HG02678 (cell line): ENCODE measurements at regions not wholly inside any gene's neighbourhood (a gene's known extent, or its start where the extent isn't known, plus 50 kb on each side); places are given as distances from the start of the nearest gene placed in this dataset.
"Not testable (repeated sequence)": the region's sequence is repeated elsewhere in the genome, so short reads cannot be mapped to it uniquely, and the experiment has no call there.

ENCODE experiments used
- ATAC-seq: cut with Tn5 transposase; IDR thresholded peaks from one replicate; pipeline ENCODE4 v1.9.1; 2021; ENCODE audit warnings: mild to moderate bottlenecking, moderate library complexity; ENCODE audit not compliant: unreplicated experiment

- ATAC-seq: not testable (repeated sequence)
Measured at GRCh38 chr6:23804289-23804688, 321.7 kb upstream of the NRSN1 start.

GRCh38 chr6:23821141-23821540 lies 304.9 kb upstream of the NRSN1 start:
- ATAC-seq: not testable (repeated sequence)

DNA sequence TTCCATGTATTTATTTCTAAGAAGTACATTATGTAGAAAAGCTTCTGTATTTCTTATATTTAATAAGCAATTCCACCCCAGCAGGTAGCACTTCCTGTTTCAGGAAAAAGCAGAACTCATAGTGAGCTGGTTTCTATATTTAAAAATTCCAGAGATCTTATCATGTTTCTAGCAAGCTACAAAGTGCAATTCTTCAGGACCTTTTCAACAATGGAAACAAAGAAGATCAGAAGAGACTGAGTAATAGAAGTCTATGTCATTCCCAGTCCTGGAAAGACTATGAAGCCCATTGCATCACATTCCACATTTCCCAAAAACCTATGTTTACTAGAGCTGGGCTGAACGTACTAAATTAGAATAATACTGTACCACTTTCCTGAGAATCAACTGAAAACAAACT lies 302.6 kb upstream of the NRSN1 start:
- ATAC-seq: no peak

DNA sequence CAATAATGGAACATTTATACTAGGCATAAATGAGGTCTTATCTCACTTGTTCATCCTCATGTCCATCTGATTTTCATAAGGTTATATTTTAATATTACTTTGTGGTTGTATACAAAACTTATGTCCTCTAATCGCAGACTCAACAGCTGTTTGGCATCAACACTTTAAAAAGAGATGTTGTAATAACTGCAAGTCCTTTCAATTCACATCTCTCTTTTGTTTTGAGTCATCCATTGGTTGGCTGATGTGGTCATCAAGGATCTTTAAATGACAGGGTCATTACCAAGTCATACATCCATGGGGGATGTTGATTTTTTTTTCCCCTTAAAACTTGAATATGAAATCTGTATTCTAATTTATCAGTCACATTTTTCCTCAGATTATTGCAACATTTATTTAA lies 299.4 kb upstream of the NRSN1 start:
- ATAC-seq: no peak

GRCh38 chr6:23828861-23829260 lies 297.2 kb upstream of the NRSN1 start:
- no peak for ATAC-seq

DNA sequence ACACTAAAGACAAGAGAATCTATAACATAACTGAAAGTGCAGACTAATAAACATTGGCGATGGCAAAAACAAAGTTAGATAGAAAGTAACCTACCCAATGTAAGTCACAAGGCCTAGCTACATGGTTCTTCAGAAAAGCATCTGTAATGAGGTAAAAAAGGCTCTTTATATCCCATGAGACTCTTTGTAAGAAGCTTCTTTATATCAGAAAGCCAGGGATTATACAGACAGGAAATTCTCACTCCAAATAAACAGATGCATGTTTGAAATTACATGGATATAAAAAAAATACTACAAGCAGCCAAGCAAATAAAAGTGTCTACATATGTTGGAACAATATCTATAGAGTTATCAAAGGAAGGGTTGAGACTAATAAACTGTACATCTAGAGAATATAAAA lies 284.9 kb upstream of the NRSN1 start:
- ATAC-seq: no peak

DNA sequence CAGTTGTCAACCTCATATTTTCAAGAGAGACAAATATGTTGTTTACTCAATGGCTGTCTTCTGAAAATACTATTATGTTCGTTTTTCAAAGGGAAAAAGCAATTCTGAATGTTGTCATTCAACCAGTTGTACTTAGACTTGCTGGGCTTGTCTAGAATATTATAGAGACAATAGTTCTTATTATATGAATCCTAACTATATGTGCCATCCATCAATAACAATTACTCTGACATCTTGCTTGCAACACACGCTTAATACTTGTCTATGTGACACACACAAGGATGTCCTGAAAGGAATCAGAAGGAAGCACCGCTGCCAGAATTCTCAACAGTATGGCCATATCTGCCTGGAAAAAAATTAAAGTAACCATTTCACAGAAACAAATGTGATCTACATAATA lies 283.3 kb upstream of the NRSN1 start:
- ATAC-seq: no peak

DNA sequence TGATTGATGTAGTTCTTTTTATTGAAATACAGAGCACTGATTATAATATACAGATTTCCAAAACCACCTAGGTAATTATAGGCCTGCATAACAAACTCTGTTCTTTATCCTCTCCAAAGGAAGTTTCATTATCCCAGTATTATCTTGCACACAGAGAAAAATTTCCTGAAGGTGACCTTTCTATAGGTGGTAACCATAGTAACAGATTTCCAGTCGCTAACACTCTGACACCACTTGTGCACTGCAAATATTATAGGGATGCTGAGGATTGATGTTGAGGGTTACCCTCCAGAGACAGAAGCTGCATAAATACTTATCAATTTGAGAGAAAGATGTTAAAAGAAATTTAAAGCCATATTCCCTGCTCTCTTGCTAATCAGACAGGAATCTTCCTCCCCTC lies 274.5 kb upstream of the NRSN1 start:
- ATAC-seq: no peak

- not testable (repeated sequence) for ATAC-seq
Measured at GRCh38 chr6:23853566-23854133, 272.4 kb upstream of the NRSN1 start.

- not testable (repeated sequence) for ATAC-seq
Measured at GRCh38 chr6:23854154-23854553, 271.9 kb upstream of the NRSN1 start.

- no peak for ATAC-seq
Measured at GRCh38 chr6:23855497-23856116, 270.4 kb upstream of the NRSN1 start.

DNA sequence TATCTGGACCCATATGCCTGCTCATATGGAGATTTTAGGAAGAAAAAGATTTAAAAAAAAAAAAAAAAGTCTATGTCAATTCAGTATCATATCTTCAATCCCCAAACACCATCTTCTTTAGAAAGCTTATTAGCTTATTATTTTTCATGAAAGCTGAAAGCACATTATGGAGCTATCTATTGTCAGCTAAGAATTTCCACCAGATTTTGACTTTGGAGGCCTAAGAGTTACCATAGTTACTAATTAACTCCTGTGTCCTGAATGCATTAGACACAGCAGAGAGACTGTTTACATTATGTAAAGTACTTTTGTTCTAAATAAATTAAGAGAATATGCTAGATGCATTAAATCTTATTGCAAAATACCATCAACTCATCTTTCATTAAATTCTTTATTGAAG lies 255.5 kb upstream of the NRSN1 start:
- ATAC-seq: no peak

GRCh38 chr6:23873161-23873560 lies 252.9 kb upstream of the NRSN1 start:
- no peak for ATAC-seq

- ATAC-seq: no peak
Measured at GRCh38 chr6:23875006-23875405, 251.0 kb upstream of the NRSN1 start.

DNA sequence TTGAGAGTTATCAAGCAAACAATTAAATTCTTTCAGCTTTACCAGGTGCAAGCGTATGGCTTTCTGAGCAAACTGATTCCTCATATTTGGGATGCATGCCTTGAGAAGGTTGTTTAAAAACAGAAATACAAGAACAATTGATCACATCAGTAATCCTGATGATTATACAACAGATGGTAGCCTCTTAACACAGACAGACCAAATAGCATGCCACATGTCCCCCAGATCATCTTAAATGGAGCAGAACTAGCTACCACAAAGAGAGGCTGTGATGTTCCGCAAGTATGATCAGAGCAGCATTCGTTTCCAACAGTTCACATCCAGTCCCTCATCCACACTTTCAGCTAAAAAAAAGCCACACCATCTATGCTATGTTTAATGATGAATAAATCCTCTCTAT lies 246.2 kb upstream of the NRSN1 start:
- no peak for ATAC-seq

DNA sequence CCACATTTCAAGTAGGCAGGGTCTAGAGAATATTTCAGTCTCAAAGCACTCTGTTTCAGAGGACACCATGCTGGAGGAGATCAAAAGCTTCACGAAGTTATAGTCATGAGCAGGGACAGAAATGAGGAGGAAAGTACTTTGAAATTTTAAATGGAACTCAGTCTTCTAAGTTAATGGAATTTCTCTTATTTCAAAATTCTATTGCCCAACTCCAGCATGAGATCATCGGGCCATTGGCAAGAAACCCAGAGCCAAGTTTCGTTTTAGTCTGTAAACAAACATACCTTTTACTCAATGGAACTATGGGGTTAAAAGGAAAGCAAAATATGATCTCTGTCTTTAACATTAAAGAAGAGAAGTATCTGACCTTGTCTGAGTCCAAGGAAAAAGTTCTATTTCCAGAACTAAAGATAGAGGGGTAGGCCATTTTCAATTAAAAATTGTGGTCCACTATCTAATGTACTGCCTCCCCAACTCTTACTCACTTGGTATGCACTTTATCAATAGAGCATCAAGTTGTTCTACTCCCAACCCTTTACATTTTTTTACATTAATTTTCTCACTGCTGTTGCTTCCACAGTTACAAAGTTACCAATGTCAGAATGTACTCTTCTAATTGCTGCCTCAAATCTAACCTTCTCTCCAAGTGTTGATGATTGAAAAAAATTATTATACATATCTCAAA lies 235.3 kb upstream of the NRSN1 start:
- no peak for ATAC-seq

- ATAC-seq: no peak
Measured at GRCh38 chr6:23905133-23905815, 220.7 kb upstream of the NRSN1 start.

- ATAC-seq: no peak
Measured at GRCh38 chr6:23910420-23910819, 215.6 kb upstream of the NRSN1 start.

DNA sequence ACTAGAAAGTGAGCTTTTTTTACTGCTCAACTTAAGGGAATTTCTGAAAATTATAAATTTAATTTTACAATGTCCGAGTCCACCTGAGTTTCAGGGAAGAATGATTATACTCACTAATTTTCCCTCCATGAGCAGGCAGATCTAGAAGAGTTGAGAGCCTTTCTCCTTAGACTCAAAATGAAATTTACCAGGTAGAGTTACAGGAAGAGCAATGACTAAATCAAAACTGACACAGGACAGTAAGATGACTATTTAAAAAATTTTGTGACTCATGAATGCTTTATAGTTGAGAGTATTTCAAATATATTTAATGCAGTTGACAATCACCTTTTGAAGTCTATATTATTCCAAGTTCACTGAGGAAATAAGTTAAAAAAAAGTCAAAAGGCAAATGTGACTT lies 198.1 kb upstream of the NRSN1 start:
- ATAC-seq: no peak

GRCh38 chr6:23929201-23929600 lies 196.8 kb upstream of the NRSN1 start:
- ATAC-seq: no peak

DNA sequence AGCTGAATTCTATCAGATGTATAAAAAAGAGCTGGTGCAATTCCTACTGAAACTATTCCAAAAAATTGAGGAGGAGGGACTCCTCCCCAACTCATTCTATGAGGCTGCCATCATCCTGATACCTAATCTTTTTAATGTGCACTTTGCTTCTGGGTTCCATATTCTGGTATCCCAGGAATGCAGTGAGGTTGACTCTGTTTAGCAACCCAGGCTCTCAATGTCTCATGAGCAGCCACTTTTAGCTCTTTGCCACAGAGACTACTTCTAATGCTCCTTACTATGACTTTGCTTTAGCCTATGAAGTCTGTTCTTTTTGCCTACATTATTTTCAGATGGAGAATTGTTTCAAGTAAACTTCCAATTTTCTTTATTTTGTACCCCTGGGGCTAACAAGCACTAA lies 185.5 kb upstream of the NRSN1 start:
- no peak for ATAC-seq

DNA sequence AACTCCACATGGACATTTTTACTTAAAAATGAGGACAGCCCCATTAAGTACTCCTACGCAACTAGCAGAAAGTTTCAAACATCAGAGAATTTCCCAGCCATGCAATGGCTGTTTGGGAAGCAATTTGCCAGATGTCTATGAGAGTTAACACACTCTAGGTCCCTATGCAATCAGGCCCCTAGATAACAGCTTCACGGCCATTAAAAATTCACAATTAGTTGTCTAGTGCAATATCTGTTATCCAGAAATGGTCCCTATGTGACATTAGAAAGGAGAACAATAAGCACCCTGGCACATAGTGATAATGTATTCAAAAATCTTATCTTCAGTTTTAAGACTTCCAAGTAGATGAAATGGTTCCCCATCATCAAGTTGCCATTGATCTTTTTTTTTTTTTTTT lies 174.3 kb upstream of the NRSN1 start:
- no peak for ATAC-seq
